SHP77 (cell line): ENCODE measurements at regions not wholly inside any gene's neighbourhood (a gene's known extent, or its start where the extent isn't known, plus 50 kb on each side); places are given as distances from the start of the nearest gene placed in this dataset.
A peak's percentile ranks its signal among the peaks of the same experiment; 100 is the strongest.

Experiments
- DNase-seq, 2 experiments: peaks; one replicate each; lab custom pipeline; 2025; lab: John Stamatoyannopoulos, UW

DNA sequence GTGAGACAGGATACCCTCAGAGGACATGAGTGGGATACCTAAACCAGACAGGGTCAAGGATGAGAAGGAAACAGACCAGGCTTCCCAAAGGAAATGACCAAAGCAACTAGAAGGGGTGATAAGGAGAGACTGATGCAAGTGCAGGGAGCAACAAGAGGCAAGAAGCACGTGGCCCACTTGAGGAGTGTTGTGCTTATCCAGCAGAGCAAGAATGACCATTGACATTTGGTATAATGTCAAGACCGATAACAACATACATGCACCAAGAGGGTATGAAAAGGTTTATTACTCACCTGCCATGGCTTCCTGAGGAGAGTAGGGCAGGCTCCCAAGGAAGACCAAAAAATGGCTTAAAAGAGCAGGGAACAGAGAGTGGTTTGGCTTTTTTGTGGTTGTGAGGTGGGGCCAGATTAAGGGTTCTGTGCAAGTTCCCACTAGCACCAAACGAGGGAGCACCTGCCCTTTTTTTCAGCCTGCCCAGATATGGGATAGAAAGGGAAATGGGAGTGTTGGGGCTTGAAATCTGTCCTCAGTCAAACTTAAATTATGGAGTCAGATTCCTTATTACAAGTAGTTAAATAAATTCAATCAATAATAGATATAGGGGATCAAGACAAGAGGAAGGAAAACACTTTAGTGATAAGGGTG lies 513.6 kb downstream of the RASEF start:
- no peak for DNase-seq

DNA sequence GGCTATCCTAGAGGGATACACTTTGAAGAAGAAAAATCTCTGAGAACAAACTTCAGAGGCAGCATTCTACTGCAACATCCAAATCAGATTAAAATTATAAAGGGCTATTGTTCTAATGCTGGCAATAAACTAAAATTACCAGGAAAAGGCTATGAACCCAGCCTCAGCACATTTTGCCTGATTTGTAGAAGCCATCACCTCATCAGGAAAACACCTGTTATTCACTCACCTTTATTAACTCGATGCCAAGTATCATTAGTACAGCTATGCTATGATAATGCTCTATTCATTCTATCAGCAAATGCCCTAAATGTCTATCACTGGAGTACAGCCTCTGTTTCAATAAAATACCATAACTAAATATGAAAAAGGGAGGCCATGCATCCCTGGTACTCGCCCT lies 510.2 kb downstream of the RASEF start:
- DNase-seq: no peak

DNA sequence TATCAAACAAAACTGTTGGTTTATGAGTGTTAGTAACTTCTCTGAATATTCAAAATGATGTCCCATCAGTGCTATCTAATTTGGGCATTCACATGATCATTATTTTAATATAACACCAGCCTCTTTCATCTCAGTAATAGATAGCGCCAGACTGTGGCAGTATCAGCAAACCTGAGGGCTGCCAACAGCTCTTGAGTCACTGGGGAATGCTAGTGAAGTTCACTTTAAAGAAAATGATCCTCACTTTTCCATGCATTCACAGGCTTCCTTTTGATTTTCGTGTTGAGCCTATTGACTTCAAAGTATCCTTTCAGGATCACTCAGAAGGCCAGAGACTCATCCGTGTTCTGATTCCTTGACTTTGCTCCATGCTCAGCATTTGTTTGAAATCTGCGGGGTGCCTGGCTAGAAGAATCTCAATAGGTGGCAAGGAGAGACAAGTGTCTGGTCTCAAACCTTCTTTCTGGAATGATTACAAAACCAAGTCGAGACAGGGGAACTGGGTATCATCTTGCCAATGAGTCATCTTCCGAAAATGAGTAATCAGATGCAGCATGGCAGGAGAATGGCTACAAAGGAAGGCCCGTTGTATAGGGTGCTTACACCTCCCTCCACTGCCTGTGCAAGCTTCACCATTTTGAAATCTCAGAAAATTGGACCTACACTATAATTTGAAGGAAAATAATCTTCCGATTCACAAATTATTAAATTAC lies 509.1 kb downstream of the RASEF start:
- DNase-seq: no peak

DNA sequence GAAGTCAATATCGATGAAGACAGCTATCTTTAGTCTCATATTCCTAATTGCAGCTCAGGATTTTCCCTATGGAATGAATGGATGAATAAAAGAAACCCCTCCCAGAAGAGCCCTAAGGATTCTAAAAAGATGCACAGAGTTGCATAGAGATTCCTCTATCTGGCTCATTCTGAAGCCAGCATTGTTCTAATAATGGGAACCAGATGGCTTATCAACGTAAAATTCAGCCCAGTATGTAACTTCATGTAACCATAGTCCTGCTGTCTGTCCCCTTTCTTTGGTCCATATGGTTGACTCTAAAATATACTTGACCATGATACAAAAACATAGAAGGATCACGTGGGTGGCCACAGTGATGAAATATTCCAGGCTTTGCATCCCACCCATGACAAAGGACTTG lies 508.6 kb downstream of the RASEF start:
- DNase-seq: no peak

DNA sequence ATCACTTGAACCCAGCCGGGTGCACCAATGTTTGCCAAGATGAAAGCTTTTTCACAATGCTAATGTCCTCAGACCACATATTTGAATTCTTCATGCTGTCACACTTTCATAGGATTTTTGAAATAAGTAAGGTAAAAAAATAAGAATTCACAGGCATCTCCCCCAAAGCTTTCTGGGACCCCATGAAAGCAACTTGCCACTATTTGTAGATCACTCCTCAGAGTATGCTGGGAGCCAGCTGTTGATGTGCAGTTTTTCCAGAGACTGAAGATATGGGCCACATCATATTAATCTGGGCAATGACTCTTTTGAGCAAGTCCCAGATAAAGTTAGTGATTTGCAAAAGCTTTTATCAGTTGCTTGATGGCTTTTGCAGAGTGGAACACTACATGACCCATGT lies 507.9 kb downstream of the RASEF start:
- DNase-seq: no peak

DNA sequence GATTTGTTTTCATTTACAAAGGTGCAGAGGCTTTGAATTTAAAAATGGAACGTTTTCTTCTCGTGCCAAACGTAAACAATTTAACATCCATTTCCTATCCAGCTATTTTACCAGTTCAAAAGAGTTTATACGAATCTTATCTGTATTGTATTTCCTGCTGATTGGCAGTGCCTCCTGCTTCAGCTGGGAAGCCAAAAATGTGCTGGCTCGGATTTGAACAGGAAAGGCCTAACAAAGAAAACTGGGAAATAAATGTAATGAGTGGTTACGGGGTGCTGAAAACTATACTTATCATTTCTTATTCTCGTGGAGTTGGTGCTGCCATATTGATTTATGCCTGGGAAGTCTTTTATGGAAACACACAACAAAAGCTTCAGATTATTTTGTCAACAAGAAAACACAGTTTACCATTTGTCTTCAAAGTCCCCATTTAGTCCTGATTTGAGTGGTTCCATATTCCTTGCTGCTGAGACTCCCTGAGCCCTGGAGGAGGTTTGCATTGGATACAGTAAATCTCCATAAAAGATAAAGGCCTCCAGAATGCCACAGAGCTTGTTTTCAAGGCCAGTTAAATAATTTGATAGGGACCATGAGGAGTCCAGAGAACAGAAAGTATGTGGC lies 507.4 kb downstream of the RASEF start:
- no peak for DNase-seq

DNA sequence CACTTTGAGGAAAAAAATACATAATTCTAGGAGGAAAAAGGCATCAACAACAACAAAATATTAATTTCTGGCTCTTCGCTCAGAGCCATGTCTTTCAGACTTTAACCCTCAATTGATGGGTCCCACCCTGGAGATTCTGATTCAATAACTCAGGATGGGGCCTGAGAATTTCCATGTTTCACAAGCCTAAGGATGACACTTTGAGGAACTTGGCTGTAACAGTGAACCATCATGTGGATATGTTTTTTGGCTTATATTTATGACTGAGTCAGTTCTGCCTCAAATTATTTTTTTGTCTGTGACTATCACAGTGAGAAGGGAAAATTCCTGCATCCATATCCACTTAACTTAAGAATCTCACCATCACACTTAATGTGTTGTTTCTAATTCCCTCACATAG lies 504.6 kb downstream of the RASEF start:
- DNase-seq: no peak

DNA sequence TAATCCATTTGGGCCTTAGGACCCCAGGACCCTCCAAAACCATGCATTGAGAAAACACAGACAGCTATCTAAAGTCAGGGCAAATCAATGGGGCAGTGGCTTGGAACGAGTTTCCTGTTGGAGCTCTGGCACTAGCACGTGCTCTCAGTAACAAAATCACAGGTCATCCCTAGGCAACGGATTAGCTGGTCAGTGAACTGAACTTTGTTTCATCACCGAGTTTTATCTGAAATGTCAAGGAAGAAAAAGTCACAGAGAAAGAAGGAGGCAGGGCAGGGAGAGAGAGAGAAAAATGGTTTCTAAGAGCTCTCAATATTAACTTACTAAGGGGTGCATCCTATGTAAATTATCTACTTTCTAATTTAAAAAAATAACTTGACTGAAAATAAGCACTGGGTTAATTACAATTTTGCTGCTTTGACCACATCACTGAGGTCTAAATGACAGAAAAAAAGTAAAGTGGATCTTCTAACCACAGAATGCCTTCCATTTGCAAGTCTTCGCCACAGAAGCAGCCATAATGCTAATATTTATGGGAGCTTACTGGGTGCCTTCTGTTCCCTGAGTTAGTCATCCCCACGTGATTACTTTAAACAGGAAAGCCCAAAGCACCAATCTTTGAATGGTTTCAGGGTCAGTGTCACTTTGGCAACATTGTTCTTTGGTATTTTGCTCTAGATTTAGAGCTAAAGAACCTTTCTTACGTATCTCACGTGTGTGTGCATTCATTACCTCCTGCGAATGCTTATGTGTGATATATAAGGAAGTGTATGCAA lies 503.9 kb downstream of the RASEF start:
- DNase-seq: no peak

DNA sequence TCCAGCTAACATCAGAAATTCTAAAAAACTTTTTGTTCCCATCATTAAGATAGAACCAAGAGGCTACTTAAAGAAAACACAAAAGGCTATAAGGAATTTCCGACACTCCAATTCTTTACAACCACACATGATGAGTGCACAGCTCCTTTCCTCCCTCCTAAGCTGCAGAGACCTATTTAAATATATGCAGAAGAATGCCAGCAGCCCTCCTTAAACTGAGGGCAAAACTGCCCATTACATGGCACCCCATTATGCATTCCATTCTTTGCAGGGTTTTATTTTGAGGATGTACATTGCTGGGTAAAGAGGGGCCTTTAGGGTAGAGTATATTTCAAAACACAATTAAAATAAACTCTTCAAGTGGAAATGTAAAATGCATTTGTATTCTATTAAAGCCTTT lies 502.9 kb downstream of the RASEF start:
- DNase-seq: no peak

DNA sequence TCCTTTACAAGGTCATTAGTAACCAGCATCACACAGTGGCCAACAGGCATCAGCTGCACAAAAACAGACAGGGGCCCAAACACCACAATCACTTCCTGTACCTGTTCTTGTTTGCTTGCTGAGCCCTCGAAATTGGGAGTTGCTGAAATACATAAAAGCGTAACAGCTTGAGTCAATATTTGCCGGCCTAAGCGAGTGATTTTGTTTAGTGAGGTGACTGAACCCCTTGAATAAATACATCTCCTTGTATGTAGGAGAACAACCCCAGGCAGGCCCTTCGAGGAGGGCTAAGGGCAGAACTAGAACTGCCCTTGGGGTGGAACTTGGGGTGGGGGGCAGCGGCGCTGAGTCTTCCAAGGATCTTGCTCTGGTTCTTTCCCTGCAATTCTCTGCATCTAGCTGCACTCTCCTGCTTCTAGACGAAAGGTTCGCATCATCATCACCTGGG lies 502.5 kb downstream of the RASEF start:
- DNase-seq: peak in 1 of 2 experiments; percentile 14

DNA sequence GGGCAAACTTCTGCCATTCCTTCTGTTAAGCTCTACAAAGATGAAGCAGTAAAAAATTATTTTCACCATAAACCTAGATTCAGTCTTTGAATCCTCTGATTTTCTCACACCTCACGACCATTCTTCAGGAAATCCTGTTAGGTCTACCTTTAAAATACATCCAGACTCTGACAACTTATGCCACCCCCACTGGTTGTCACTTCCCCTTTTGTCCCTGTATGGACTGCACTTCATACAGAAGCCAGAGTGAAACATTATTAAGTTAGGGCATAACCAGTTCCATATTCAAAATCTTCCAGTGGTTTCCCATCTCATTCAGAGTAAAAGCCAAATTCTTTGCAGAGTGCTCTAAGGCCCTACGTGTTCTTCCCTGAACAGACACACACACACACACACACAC lies 499.8 kb downstream of the RASEF start:
- DNase-seq: no peak

DNA sequence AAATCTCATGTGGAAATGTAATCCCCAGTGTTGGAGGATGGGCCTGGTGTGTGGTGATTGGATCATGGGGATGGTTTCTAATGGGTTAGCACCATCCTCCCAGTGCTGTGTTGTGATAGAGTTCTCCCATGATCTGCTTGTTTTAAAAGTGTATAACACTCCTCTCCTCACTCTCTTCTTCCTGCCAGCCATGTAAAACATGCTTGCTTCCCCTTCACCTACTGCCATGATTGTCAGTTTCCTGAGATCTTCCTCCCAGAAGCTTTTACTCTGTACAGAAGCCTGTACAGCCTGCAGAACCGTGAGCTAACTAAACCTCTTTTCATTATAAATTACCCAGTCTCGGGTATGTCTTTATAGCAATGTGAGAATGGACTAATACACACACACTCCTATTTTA lies 499.1 kb downstream of the RASEF start:
- DNase-seq: no peak

DNA sequence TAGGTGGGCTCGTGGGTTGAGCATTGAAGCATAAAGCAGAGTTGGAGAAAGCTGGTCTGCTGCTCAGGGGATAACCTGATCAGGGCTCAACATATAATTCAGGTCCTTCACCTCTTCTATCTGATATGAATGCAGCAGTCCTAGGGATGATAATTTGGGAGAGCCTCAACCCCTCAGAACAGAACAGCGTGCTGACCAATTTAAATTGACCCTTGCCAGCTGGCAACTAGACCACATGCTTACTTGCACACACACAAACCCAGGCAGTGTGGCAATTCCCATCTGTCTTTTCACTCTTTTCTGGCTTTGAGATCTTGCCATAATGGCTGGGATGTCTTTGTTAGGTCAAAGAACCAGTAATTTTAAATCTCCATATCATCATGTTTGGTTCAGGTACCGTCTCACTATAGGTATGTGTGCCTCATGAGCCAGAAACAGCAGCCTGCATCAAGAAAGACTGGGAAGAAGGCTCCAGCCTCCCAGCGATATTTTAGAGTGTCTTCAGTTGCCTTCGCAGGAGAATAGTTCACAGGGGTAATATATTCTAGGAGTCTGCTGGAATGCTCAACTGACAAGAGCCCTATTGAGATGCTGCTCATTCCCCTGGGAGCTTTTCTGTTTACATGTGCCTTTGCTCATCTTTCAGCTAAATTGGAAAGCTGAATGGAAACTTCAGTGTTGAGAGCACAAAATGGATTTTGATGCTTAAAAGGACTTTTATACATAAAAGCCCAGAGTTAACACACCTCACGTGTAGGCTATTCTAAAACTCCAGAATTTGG lies 497.6 kb downstream of the RASEF start:
- DNase-seq: no peak

DNA sequence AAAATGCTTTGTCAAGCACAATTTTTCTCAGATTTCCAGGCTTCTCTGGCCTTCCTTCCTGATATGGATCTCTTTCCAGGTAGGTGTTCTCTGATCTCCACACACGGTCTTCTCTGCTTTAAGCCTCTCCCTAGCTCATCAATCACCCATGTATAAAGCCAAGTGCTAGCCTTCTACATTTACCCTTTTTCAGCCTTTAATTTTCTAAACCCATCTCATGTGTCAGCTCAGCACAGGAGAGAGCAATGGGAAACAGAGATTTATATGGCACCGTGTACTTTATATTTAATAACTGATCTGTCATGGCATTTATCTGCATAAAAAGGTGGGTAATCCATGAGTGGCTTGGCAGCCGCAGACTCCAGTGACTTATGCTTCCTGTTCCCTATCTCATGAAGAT lies 495.0 kb downstream of the RASEF start:
- no peak for DNase-seq

DNA sequence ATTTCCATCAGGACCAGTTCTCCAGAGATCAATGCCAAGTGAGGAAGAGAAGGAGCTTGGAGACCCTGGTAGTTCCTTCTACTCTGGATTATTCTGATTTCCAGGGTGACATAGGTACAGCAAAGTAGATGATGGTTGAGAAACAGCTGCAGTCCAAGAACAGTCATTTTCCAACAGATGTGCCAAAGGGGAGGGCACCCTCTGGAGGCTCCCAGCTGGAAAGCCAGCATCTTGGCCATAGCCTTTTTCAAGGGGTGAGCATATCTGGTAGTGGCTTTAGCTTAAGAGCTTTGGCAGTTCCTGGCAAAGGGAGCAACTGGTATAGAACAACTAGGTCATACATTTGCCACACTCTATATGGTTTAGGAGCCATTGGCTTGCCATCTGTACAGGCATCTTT lies 492.7 kb downstream of the RASEF start:
- DNase-seq: no peak

DNA sequence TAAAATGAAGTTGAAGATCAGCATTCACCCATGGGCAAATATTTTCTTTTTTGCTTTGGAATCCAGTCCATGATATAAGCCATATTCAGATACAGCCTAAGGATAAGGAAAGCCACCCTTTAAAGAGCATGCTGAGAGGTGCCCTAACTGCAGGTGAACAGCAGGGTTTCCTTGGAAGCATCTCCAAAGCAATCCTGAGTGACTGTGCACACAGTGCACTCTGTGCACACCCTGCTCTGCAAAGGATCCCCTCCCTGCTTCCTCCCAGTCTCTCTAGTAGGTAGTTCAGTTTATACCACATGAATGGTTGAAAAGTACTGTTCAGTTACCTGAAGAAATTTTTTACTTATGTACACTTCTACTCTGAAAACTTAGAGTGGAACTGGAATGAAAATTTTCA lies 491.4 kb downstream of the RASEF start:
- DNase-seq: no peak

DNA sequence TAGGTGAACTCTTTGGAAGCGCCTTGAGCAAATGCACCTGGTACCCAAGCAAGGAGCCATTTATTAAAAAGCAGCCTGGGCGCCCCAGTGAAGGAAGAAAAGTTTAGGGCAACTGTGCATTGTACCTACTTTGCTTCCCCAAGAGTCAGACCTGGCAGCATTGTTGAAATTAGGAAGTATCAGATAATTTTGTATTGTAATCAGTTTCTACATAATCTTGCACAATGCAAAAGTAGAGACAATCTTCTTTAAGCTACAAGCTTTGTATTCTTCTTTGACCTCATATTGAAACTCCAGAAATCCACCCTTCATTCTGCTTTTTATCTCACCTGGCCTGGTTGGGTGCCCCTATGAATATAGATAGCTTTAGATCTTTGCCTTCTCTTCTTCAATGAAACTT lies 490.8 kb downstream of the RASEF start:
- DNase-seq: no peak

DNA sequence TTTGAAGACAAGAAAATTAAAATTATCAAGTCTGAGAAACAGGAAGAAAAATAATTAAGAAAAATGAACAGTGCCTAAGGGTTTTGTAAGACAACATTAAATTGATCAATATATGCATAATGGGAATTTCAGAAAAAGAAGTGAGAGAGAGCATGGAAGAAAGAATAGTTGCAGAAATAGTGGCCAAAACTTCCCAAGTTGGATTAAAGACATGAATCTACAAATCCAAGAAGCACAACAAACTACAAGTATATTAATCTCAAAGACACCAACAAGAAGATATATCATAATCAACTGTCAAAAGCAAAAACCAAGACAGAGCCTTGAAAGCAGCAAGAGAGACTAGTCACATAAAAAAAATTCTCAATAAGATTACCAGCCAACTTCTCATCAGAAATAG lies 488.0 kb downstream of the RASEF start:
- no peak for DNase-seq

DNA sequence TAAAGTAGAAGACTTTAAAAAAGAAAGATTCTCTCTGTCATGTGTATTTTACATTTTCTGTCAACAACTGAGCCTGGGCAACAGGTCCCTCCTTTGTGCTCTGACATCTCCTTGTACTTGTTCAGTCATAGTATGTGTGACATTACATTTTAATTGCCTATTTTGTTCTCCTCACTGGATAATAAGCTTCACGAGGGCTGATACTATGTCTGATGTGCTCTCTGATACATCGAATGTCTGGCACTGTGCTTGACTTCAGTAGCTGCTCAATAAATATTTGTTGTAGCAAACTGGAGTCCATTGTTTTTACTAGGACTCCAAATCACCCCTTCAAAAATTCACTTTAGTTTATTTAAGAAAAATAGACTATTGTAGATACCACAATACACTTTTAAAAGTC lies 482.0 kb downstream of the RASEF start:
- DNase-seq: no peak

DNA sequence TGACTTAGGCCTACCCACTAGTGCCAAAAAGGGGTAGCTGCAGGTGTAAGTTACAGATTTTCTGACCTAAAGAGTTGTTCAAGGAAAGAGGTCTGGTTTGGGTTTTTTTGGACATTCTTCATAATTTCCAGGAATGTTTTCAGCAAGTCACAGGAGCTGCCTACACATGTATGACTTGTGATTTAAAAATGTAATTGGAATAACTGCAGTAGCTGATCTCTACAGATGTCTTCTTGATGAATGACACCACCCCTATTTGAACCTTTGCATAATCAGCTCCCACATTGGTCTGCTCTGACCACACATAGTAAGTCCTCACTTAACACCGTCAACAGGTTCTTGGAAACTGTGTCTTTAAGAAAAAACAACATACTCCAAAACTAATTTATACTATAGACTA lies 481.4 kb downstream of the RASEF start:
- DNase-seq: no peak

DNA sequence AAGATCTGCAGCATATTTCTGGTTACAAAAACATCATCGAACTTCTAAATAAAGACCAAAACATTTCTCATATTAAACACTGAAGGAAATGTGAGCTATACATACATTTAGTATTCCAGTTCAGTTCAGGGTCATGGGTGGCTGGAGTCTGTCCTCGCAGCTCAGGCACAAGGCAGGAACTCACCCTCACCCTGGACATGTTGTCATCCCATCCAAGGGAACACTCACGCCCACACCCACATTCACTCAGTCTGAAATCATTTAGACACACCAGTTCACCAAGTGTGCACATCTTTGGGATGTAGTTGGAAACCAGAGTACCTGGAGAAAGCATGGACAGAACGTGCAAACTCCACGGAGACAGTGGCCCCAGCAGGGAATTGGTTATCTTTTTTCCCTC lies 481.0 kb downstream of the RASEF start:
- no peak for DNase-seq

DNA sequence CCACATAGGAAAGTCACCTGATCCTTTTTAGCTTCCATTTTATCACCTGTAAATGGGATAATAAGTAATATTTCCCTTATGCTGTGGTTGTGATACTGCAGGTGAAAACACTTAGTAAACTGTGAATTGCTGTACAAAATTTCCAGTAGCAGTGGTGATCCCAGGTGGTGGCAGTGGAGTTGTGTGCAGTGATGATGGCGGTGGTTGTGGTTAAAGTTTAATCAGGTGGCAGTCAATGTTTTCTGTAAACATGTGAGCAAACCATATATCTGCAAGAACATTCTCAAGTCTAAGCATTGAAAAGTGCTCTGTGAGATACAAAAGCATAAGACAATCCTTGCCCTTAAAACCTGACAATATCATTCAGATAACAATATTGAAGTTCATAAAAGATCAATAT lies 480.2 kb downstream of the RASEF start:
- DNase-seq: no peak
